ENCODE measurements at regions not wholly inside any gene's neighbourhood (a gene's known extent, or its start where the extent isn't known, plus 50 kb on each side); places are given as distances from the start of the nearest gene placed in this dataset.

GRCh38 chr3:181267312-181267711, 277.8 kb upstream of the DNAJC19 start (continued):
- no peak for TF ChIP-seq ZNF16 (tag by site-specific recombination; IDR thresholded peaks at IDR 0.05; ENCODE audit: low read depth)
- no peak for TF ChIP-seq ZFHX2 (tag by site-specific recombination; conservative IDR thresholded peaks at IDR 0.05)
- no peak for TF ChIP-seq ZNF280D (tag by site-specific recombination; IDR thresholded peaks at IDR 0.05)
- TF ChIP-seq, protein P1, sequence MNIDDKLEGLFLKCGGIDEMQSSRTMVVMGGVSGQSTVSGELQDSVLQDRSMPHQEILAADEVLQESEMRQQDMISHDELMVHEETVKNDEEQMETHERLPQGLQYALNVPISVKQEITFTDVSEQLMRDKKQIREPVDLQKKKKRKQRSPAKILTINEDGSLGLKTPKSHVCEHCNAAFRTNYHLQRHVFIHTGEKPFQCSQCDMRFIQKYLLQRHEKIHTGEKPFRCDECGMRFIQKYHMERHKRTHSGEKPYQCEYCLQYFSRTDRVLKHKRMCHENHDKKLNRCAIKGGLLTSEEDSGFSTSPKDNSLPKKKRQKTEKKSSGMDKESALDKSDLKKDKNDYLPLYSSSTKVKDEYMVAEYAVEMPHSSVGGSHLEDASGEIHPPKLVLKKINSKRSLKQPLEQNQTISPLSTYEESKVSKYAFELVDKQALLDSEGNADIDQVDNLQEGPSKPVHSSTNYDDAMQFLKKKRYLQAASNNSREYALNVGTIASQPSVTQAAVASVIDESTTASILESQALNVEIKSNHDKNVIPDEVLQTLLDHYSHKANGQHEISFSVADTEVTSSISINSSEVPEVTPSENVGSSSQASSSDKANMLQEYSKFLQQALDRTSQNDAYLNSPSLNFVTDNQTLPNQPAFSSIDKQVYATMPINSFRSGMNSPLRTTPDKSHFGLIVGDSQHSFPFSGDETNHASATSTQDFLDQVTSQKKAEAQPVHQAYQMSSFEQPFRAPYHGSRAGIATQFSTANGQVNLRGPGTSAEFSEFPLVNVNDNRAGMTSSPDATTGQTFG (tag by site-specific recombination; IDR thresholded peaks at IDR 0.05; ENCODE audit: borderline replicate concordance): no peak
- no peak for TF ChIP-seq TRIM28 (IDR thresholded peaks at IDR 0.05; ENCODE audit: borderline replicate concordance, low read length)
- TF ChIP-seq ZNF223 (tag by site-specific recombination; IDR thresholded peaks at IDR 0.05): no peak
- TF ChIP-seq ZNF677 (tag by site-specific recombination; IDR thresholded peaks at IDR 0.05): no peak
- no peak for TF ChIP-seq ZNF248 (tag by site-specific recombination; IDR thresholded peaks at IDR 0.05)
- TF ChIP-seq, protein P2, sequence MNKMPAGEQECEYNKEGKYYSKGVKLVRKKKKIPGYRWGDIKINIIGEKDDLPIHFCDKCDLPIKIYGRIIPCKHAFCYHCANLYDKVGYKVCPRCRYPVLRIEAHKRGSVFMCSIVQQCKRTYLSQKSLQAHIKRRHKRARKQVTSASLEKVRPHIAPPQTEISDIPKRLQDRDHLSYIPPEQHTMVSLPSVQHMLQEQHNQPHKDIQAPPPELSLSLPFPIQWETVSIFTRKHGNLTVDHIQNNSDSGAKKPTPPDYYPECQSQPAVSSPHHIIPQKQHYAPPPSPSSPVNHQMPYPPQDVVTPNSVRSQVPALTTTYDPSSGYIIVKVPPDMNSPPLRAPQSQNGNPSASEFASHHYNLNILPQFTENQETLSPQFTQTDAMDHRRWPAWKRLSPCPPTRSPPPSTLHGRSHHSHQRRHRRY (tag by site-specific recombination; IDR thresholded peaks at IDR 0.05): no peak
- TF ChIP-seq ZNF707 (tag by site-specific recombination; IDR thresholded peaks at IDR 0.05): no peak
- peak; percentile 82 for TF ChIP-seq ZNF510 (tag by site-specific recombination; IDR thresholded peaks at IDR 0.05; ENCODE audit: insufficient replicate concordance)
- TF ChIP-seq ZNF311 (tag by site-specific recombination; IDR thresholded peaks at IDR 0.05; ENCODE audit: borderline replicate concordance): no peak
- TF ChIP-seq ZNF221 (tag by site-specific recombination; IDR thresholded peaks at IDR 0.05; ENCODE audit: borderline replicate concordance): no peak
- TF ChIP-seq SCRT1 (tag by site-specific recombination; IDR thresholded peaks at IDR 0.05; ENCODE audit: borderline replicate concordance): no peak
- TF ChIP-seq TSHZ1 (tag by site-specific recombination; IDR thresholded peaks at IDR 0.05; ENCODE audit: borderline replicate concordance): no peak
- no peak for TF ChIP-seq ZNF2 (tag by site-specific recombination; IDR thresholded peaks at IDR 0.05)
- TF ChIP-seq ZNF391 (tag by site-specific recombination; IDR thresholded peaks at IDR 0.05; ENCODE audit: borderline replicate concordance, low read depth): no peak
- TF ChIP-seq ZNF560 (tag by site-specific recombination; IDR thresholded peaks at IDR 0.05; ENCODE audit: borderline replicate concordance): peak; percentile 79; the same call in 1 of the 2 replicates
- TF ChIP-seq ZSCAN5A (tag by site-specific recombination; IDR thresholded peaks at IDR 0.05): no peak
- TF ChIP-seq YY1 (tag by site-specific recombination; IDR thresholded peaks at IDR 0.05): no peak
- TF ChIP-seq, protein P3, sequence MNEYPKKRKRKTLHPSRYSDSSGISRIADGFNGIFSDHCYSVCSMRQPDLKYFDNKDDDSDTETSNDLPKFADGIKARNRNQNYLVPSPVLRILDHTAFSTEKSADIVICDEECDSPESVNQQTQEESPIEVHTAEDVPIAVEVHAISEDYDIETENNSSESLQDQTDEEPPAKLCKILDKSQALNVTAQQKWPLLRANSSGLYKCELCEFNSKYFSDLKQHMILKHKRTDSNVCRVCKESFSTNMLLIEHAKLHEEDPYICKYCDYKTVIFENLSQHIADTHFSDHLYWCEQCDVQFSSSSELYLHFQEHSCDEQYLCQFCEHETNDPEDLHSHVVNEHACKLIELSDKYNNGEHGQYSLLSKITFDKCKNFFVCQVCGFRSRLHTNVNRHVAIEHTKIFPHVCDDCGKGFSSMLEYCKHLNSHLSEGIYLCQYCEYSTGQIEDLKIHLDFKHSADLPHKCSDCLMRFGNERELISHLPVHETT (tag by site-specific recombination; IDR thresholded peaks at IDR 0.05): no peak
- TF ChIP-seq, protein P4, sequence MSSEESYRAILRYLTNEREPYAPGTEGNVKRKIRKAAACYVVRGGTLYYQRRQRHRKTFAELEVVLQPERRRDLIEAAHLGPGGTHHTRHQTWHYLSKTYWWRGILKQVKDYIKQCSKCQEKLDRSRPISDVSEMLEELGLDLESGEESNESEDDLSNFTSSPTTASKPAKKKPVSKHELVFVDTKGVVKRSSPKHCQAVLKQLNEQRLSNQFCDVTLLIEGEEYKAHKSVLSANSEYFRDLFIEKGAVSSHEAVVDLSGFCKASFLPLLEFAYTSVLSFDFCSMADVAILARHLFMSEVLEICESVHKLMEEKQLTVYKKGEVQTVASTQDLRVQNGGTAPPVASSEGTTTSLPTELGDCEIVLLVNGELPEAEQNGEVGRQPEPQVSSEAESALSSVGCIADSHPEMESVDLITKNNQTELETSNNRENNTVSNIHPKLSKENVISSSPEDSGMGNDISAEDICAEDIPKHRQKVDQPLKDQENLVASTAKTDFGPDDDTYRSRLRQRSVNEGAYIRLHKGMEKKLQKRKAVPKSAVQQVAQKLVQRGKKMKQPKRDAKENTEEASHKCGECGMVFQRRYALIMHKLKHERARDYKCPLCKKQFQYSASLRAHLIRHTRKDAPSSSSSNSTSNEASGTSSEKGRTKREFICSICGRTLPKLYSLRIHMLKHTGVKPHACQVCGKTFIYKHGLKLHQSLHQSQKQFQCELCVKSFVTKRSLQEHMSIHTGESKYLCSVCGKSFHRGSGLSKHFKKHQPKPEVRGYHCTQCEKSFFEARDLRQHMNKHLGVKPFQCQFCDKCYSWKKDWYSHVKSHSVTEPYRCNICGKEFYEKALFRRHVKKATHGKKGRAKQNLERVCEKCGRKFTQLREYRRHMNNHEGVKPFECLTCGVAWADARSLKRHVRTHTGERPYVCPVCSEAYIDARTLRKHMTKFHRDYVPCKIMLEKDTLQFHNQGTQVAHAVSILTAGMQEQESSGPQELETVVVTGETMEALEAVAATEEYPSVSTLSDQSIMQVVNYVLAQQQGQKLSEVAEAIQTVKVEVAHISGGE (tag by site-specific recombination; conservative IDR thresholded peaks at IDR 0.05; ENCODE audit: low read depth): peak; percentile 89
- TF ChIP-seq ZNF623 (tag by site-specific recombination; IDR thresholded peaks at IDR 0.05): peak; percentile 81

All from HEK293 (cell line).